HepG2 (cell line): ENCODE measurements at regions not wholly inside any gene's neighbourhood (a gene's known extent, or its start where the extent isn't known, plus 50 kb on each side); places are given as distances from the start of the nearest gene placed in this dataset.

ENCODE experiments used
- ARNT ChIP-seq: fragments of 450-650 bp; IDR thresholded peaks from 2 replicates; pipeline ENCODE4 v1.6.1; 2017
- MED1 ChIP-seq: sonication (generic); formaldehyde crosslinking; IDR thresholded peaks from 2 replicates; pipeline ENCODE4 v1.4.0; 2020; ENCODE audit warnings: missing genetic modification reagents
- NCOA1 ChIP-seq: sonication (generic); formaldehyde crosslinking; IDR thresholded peaks from 2 replicates; pipeline ENCODE4 v1.9.0; 2021; ENCODE audit warnings: missing genetic modification reagents
- ZNF121 ChIP-seq: sonication (generic); formaldehyde crosslinking; IDR thresholded peaks from 2 replicates; pipeline ENCODE4 v1.5.0; 2020; ENCODE audit warnings: mild to moderate bottlenecking, missing genetic modification reagents
- ZNF510 ChIP-seq: sonication (generic); formaldehyde crosslinking; IDR thresholded peaks from 2 replicates; pipeline ENCODE4 v1.4.0; 2020; ENCODE audit warnings: low read depth, mild to moderate bottlenecking, missing genetic modification reagents
- TF ChIP-seq, protein P1 (sequence below): sonication (generic); formaldehyde crosslinking; IDR thresholded peaks from 2 replicates; pipeline ENCODE4 v1.4.0; 2020; ENCODE audit warnings: missing genetic modification reagents, mild to moderate bottlenecking, borderline replicate concordance

DNA sequence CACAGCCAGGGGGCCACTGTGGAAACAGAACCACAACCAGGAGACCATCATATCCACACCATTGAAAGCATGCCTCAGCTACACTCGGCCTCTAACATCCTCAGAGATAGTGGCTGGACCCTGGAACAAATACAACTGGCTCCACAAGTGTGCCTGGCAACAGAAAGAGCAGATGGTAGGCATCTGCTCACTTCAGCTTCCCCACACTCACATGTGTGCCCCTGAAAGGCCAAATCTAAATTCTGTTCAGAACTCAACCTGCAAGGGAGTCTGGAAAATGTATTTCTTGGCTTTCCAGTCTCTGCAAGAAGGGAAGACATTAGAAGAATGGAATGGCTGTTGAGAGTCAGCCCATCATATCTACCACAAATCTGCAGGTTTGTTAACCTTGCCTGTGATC is 54.7 kb upstream of the CTNNB1 start:
- TF ChIP-seq ZNF121 (CRISPR knock-in tag) (no peak), MED1 (no peak), NCOA1 (CRISPR knock-in tag) (no peak), ARNT (no peak), ZNF510 (CRISPR knock-in tag) (no peak)
- TF ChIP-seq, protein P1, sequence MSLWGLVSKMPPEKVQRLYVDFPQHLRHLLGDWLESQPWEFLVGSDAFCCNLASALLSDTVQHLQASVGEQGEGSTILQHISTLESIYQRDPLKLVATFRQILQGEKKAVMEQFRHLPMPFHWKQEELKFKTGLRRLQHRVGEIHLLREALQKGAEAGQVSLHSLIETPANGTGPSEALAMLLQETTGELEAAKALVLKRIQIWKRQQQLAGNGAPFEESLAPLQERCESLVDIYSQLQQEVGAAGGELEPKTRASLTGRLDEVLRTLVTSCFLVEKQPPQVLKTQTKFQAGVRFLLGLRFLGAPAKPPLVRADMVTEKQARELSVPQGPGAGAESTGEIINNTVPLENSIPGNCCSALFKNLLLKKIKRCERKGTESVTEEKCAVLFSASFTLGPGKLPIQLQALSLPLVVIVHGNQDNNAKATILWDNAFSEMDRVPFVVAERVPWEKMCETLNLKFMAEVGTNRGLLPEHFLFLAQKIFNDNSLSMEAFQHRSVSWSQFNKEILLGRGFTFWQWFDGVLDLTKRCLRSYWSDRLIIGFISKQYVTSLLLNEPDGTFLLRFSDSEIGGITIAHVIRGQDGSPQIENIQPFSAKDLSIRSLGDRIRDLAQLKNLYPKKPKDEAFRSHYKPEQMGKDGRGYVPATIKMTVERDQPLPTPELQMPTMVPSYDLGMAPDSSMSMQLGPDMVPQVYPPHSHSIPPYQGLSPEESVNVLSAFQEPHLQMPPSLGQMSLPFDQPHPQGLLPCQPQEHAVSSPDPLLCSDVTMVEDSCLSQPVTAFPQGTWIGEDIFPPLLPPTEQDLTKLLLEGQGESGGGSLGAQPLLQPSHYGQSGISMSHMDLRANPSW = no peak
